Heart left ventricle (tissue), 16 donors: ENCODE measurements at regions not wholly inside any gene's neighbourhood (a gene's known extent, or its start where the extent isn't known, plus 50 kb on each side); places are given as distances from the start of the nearest gene placed in this dataset.
A peak's percentile ranks its signal among the peaks of the same experiment; 100 is the strongest.

Experiments
- ATAC-seq, 4 donors: fragments of 200-7000 bp; cut with Tn5 transposase; one replicate each; pipeline ENCODE4 v1.9.1; 2020 to 2022; ENCODE audit warnings: moderate library complexity in 4 of 4, mild to moderate bottlenecking in 3 of 4, moderate number of reproducible peaks in 1 of 4
- DNase-seq, 5 donors: peaks; one replicate each; pipeline ENCODE4 v3.0.0-alpha.2; 2020
- H3K27ac ChIP-seq, 12 donors: fragments of 200-600 bp; sonication (generic) in 4 of 12; one replicate each; pipeline versions ENCODE4 v1.5.0 to v1.8.0; 2016 to 2022; ENCODE audit warnings: mild to moderate bottlenecking in 2 of 12
- H3K27me3 ChIP-seq, 9 donors: fragments of 200-600 bp; sonication (generic) in 2 of 9; one replicate each; pipeline versions ENCODE4 v1.5.1 to v1.8.0; 2016 to 2022; ENCODE audit warnings: mild to moderate bottlenecking in 3 of 9
- H3K36me3 ChIP-seq, 9 donors: fragments of 200-600 bp; sonication (generic) in 2 of 9; one replicate each; pipeline versions ENCODE4 v1.5.0 to v1.8.0; 2018 to 2022; ENCODE audit warnings: mild to moderate bottlenecking in 2 of 9
- H3K4me1 ChIP-seq, 12 donors: fragments of 200-600 bp; sonication (generic) in 4 of 12; one replicate each; pipeline versions ENCODE4 v1.5.0 to v1.8.0; 2016 to 2022; ENCODE audit warnings: mild to moderate bottlenecking in 3 of 12
- H3K4me3 ChIP-seq, 12 donors: fragments of 200-600 bp; sonication (generic) in 4 of 12; one replicate each; pipeline versions ENCODE4 v1.5.0 to v1.8.0; 2017 to 2022; ENCODE audit warnings: mild to moderate bottlenecking in 9 of 12, moderate library complexity in 4 of 12
- H3K9me3 ChIP-seq, 12 donors: fragments of 200-600 bp; sonication (generic) in 4 of 12; one replicate each; pipeline versions ENCODE4 v1.5.0 to v1.8.0; 2016 to 2022; ENCODE audit warnings: mild to moderate bottlenecking in 1 of 12
- POLR2A ChIP-seq, 2 donors: fragments of 450-650 bp; IDR thresholded peaks; one replicate each; pipeline ENCODE4 v1.6.1; 2017; ENCODE audit warnings: antibody characterized with exemption in 2 of 2, mild to moderate bottlenecking in 2 of 2, moderate library complexity in 2 of 2
- WGBS, 4 donors: extraction: QIAGEN DNeasy Blood & Tissue Kit in 2 of 4; methylation state at CpG; one replicate each; pipeline versions ENCODE4 v1.1.5 to v1.1.7; 2013 to 2018; 5-methylcytosine and 5-hydroxymethylcytosine counted together
- intact Hi-C, 10 donors: fragments of 100-400 bp; cut with DNase I; formaldehyde crosslinking; loops; one replicate each; pipeline versions ENCODE4 v1.11.1 to v1.14.2; 2022
- TF ChIP-seq, protein P1 (sequence below), 12 donors: fragments of 200-600 bp; sonication (generic) in 4 of 12; IDR thresholded peaks; one replicate each; pipeline versions ENCODE4 v1.5.0 to v1.8.0; 2018 to 2022; ENCODE audit warnings: antibody characterized with exemption in 12 of 12, mild to moderate bottlenecking in 5 of 12
- donor health status: ischemic (EF 13 %, LVEDD 7.1; RV severe dilation, severe dysfunction).
- donor health status: healthy with polysubstance abuse.
- donor health status: DM: no; HTN: yes; CAD: no.
- donor health status: DM: no; HTN: no; CAD: no.
- donor health status: ischemic (EF 25% LVEDD 6.9; RV normal size, moderate dysfunction).
- donor health status: ischemic (EF 25% LVEDD 5.7; RV mildly dilated, moderate dysfunction).
- donor health status: healthy.
- donor health status: DM: yes; HTN: yes; CAD: no.
- donor health status: ischemic (EF 35%, LVEDD 5.7; RV mildly dilated, moderate dysfunction).
- donor health status: nonischemic (EF 11% LVEDD 7.7; RV severe dilation, severe dysfunction).
- donor health status: DM: yes; HTN: yes; CAD: no.
- donor health status: PGD.
- donor health status: ischemic (EF 29% LVEDD 5.4; RV normal size, mild dysfunction).
- donor health status: nonischemic (EF 23%, LVEDD 6.1; RV moderate dilation, normal function).

GRCh38 chr2:111618978-111619902 is 264.8 kb downstream of the ANAPC1 start:
- 70 to 76% (median 73%) methylated on average over 11 of the region's 11 CpGs for WGBS, 4 donors
- Histone ChIP-seq H3K9me3 (no peaks in the 10 kb centered on the region), H3K36me3 (no peaks in the 10 kb centered on the region), H3K27ac (peak overlapping the region in 2 of 12 donors; percentile 34 to 72), H3K27me3 (no peaks in the 10 kb centered on the region), H3K4me3 (no peak overlapping the region), H3K4me1 (peaks cover 0 to 27% (median 16%) of the 10 kb centered on the region in 12 donors)
- ATAC-seq (peak in 3 of 4 donors; percentile 46 to 82 (median 59)), DNase-seq (no peak)
- intact Hi-C loops = no loop called here
- TF ChIP-seq POLR2A (IDR thresholded peaks at IDR 0.05) = no peak
- TF ChIP-seq, protein P1, sequence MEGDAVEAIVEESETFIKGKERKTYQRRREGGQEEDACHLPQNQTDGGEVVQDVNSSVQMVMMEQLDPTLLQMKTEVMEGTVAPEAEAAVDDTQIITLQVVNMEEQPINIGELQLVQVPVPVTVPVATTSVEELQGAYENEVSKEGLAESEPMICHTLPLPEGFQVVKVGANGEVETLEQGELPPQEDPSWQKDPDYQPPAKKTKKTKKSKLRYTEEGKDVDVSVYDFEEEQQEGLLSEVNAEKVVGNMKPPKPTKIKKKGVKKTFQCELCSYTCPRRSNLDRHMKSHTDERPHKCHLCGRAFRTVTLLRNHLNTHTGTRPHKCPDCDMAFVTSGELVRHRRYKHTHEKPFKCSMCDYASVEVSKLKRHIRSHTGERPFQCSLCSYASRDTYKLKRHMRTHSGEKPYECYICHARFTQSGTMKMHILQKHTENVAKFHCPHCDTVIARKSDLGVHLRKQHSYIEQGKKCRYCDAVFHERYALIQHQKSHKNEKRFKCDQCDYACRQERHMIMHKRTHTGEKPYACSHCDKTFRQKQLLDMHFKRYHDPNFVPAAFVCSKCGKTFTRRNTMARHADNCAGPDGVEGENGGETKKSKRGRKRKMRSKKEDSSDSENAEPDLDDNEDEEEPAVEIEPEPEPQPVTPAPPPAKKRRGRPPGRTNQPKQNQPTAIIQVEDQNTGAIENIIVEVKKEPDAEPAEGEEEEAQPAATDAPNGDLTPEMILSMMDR (IDR thresholded peaks at IDR 0.05) = no peak

- H3K4me3 ChIP-seq = no peak overlapping the region
- no peaks in the 10 kb centered on the region for H3K36me3 ChIP-seq
- H3K27ac ChIP-seq = no peak overlapping the region
- no peak for DNase-seq
- 81 to 89% (median 86%) methylated on average over 5 of the region's 5 CpGs for WGBS, 4 donors
- no peaks in the 10 kb centered on the region for H3K9me3 ChIP-seq
- TF ChIP-seq, protein P1 (IDR thresholded peaks at IDR 0.05) = no peak
- no peak for TF ChIP-seq POLR2A (IDR thresholded peaks at IDR 0.05)
- intact Hi-C loops = no loop called here
- H3K4me1 ChIP-seq = peaks cover 0 to 34% (median 16%) of the 10 kb centered on the region in 12 donors
- H3K27me3 ChIP-seq = no peaks in the 10 kb centered on the region
- no peak for ATAC-seq
Observed at GRCh38 chr2:111620281-111620680, 263.7 kb downstream of the ANAPC1 start.

GRCh38 chr2:111622859-111623258 is 261.1 kb downstream of the ANAPC1 start:
- Histone ChIP-seq H3K4me1 (peaks cover 0 to 37% (median 10%) of the 10 kb centered on the region in 12 donors), H3K27ac (no peak overlapping the region), H3K4me3 (no peak overlapping the region), H3K9me3 (peaks cover 0 to 15% (median under 1%) of the 10 kb centered on the region in 12 donors), H3K27me3 (no peaks in the 10 kb centered on the region), H3K36me3 (no peaks in the 10 kb centered on the region)
- intact Hi-C loops = no loop called here
- ATAC-seq = no peak
- DNase-seq = no peak
- WGBS, 4 donors = 94 to 100% (median 99%) methylated on average over 2 to 3 of the region's 3 CpGs
- TF ChIP-seq, protein P1 (IDR thresholded peaks at IDR 0.05) = no peak
- no peak for TF ChIP-seq POLR2A (IDR thresholded peaks at IDR 0.05)

GRCh38 chr2:111623380-111623779 is 260.6 kb downstream of the ANAPC1 start:
- 96 to 100% (median 97%) methylated on average over 3 of the region's 3 CpGs for WGBS, 4 donors
- H3K36me3 ChIP-seq = no peaks in the 10 kb centered on the region
- TF ChIP-seq POLR2A (IDR thresholded peaks at IDR 0.05) = no peak
- TF ChIP-seq, protein P1 (IDR thresholded peaks at IDR 0.05) = no peak
- no peak overlapping the region for H3K4me3 ChIP-seq
- no peaks in the 10 kb centered on the region for H3K27me3 ChIP-seq
- H3K9me3 ChIP-seq = peaks cover 0 to 20% (median 5%) of the 10 kb centered on the region in 12 donors
- H3K4me1 ChIP-seq = peaks cover 0 to 32% (median 5%) of the 10 kb centered on the region in 12 donors
- intact Hi-C loops = no loop called here
- ATAC-seq = no peak
- no peak for DNase-seq
- no peak overlapping the region for H3K27ac ChIP-seq
